PFSK-1 (cell line): ENCODE measurements at regions not wholly inside any gene's neighbourhood (a gene's known extent, or its start where the extent isn't known, plus 50 kb on each side); places are given as distances from the start of the nearest gene placed in this dataset.

Source experiments
- POLR2AphosphoS5 ChIP-seq: IDR thresholded peaks from 2 replicates; pipeline ENCODE4 v1.6.1; 2012; ENCODE audit warnings: low read depth, mild to moderate bottlenecking, control low read depth, low read length, moderate library complexity
- SIN3A ChIP-seq: IDR thresholded peaks from 2 replicates; pipeline ENCODE4 v1.6.1; 2012; ENCODE audit warnings: mild to moderate bottlenecking, low read length, moderate library complexity, borderline replicate concordance; ENCODE audit not compliant: insufficient read depth

DNA sequence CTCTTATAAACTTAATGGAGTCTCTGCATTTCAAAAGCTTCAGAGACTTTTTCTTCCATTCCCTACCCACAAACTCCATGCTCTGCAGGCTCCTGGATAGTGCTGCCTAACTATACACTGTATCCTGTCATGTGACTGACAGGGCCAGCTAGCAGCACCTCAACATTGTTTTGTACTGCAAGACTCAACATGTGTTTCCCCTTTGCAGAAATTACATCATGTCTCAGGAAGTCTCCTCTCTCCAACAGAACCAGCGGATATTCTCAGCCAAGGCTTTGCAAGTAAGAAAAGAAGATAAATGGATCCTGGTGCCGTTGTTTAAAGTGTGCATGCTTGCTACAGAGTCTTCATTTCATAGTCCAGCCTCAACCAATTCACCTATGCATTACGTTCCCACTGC, 164.0 kb upstream of the UBASH3B start:
- no peak for TF ChIP-seq SIN3A
- TF ChIP-seq POLR2AphosphoS5, result peak; percentile 59; the same call in 1 of the 2 replicates
